MM.1S (cell line): ENCODE measurements at regions not wholly inside any gene's neighbourhood (a gene's known extent, or its start where the extent isn't known, plus 50 kb on each side); places are given as distances from the start of the nearest gene placed in this dataset.

ENCODE experiments used
- CTCF ChIP-seq: fragments of 300-600 bp; sonication (generic); IDR thresholded peaks from 2 replicates; pipeline ENCODE4 v1.5.1; 2016; ENCODE audit warnings: antibody characterized with exemption, low read length, mixed read lengths
- EZH2 ChIP-seq: fragments of 300-600 bp; sonication (generic); optimal IDR thresholded peaks from 2 replicates; pipeline ENCODE3; 2017; ENCODE audit warnings: low read depth, mild to moderate bottlenecking, antibody characterized with exemption, low read length, mixed read lengths

DNA sequence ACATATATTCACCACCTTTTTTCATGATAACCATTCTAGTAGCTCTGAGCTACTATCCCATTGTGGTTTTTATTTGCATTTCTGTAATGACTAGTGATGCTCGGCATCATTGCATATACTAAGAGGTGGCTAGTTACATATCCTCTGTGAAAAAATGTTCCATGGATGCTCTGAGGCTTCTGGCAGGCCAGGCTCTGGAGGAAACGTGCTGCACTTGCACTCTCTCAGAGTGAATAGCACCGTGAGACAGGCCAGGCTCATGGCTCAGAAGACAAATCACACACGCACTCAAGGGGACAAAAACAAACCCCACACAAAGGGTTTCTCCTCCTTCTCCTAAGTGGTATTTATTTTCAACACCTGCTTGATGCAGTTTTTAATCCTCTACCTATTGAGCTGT, 1085.3 kb upstream of the CNTNAP5 start:
- TF ChIP-seq CTCF, result no peak
- no peak for TF ChIP-seq EZH2
